ENCODE measurements at regions not wholly inside any gene's neighbourhood (a gene's known extent, or its start where the extent isn't known, plus 50 kb on each side); places are given as distances from the start of the nearest gene placed in this dataset.

GRCh38 chr14:34201909-34202637 lies 251.2 kb upstream of the EGLN3 start:
- H3K36me3 ChIP-seq, result no peaks in the 10 kb centered on the region
- H3K4me1 ChIP-seq, result no peaks in the 10 kb centered on the region
- no peak for DNase-seq
- H3K27me3 ChIP-seq, result no peaks in the 10 kb centered on the region
- H3K9me3 ChIP-seq, result no peaks in the 10 kb centered on the region
- H3K27ac ChIP-seq, result no peak overlapping the region
- TF ChIP-seq POLR2A (IDR thresholded peaks at IDR 0.05) (no peak), CTCF (IDR thresholded peaks at IDR 0.05) (no peak)
- H3K4me3 ChIP-seq, result no peak overlapping the region

GRCh38 chr14:34199585-34199984 lies 248.7 kb upstream of the EGLN3 start:
- Histone ChIP-seq H3K27ac (no peak overlapping the region), H3K36me3 (no peaks in the 10 kb centered on the region), H3K4me3 (no peak overlapping the region), H3K9me3 (no peaks in the 10 kb centered on the region), H3K4me1 (no peaks in the 10 kb centered on the region), H3K27me3 (no peaks in the 10 kb centered on the region)
- TF ChIP-seq CTCF (IDR thresholded peaks at IDR 0.05) (no peak), POLR2A (IDR thresholded peaks at IDR 0.05) (no peak)
- no peak for DNase-seq

GRCh38 chr14:34198096-34198495 lies 247.2 kb upstream of the EGLN3 start:
- Histone ChIP-seq H3K9me3 (no peaks in the 10 kb centered on the region), H3K4me3 (no peak overlapping the region), H3K27me3 (no peaks in the 10 kb centered on the region), H3K27ac (no peak overlapping the region), H3K36me3 (no peaks in the 10 kb centered on the region), H3K4me1 (no peaks in the 10 kb centered on the region)
- DNase-seq, result no peak
- TF ChIP-seq POLR2A (IDR thresholded peaks at IDR 0.05) (no peak), CTCF (IDR thresholded peaks at IDR 0.05) (no peak)

- no peaks in the 10 kb centered on the region for H3K9me3 ChIP-seq
- H3K4me3 ChIP-seq, result no peak overlapping the region
- H3K27me3 ChIP-seq, result no peaks in the 10 kb centered on the region
- no peak for TF ChIP-seq CTCF (IDR thresholded peaks at IDR 0.05)
- TF ChIP-seq POLR2A (IDR thresholded peaks at IDR 0.05), result no peak
- H3K27ac ChIP-seq, result no peak overlapping the region
- H3K36me3 ChIP-seq, result no peaks in the 10 kb centered on the region
- H3K4me1 ChIP-seq, result no peaks in the 10 kb centered on the region
- no peak for DNase-seq
Observed at GRCh38 chr14:34195964-34196363, 245.1 kb upstream of the EGLN3 start.

- no peaks in the 10 kb centered on the region for H3K4me1 ChIP-seq
- H3K9me3 ChIP-seq, result no peaks in the 10 kb centered on the region
- no peak for DNase-seq
- no peaks in the 10 kb centered on the region for H3K36me3 ChIP-seq
- no peaks in the 10 kb centered on the region for H3K27me3 ChIP-seq
- TF ChIP-seq POLR2A (IDR thresholded peaks at IDR 0.05) (no peak), CTCF (IDR thresholded peaks at IDR 0.05) (no peak)
- no peak overlapping the region for H3K27ac ChIP-seq
- H3K4me3 ChIP-seq, result no peak overlapping the region
Observed at GRCh38 chr14:34190717-34191116, 239.8 kb upstream of the EGLN3 start.

GRCh38 chr14:34189866-34190265 lies 239.0 kb upstream of the EGLN3 start:
- DNase-seq, result no peak
- no peaks in the 10 kb centered on the region for H3K9me3 ChIP-seq
- no peaks in the 10 kb centered on the region for H3K27me3 ChIP-seq
- H3K4me1 ChIP-seq, result no peaks in the 10 kb centered on the region
- TF ChIP-seq CTCF (IDR thresholded peaks at IDR 0.05) (no peak), POLR2A (IDR thresholded peaks at IDR 0.05) (no peak)
- H3K4me3 ChIP-seq, result no peak overlapping the region
- no peak overlapping the region for H3K27ac ChIP-seq
- no peaks in the 10 kb centered on the region for H3K36me3 ChIP-seq

Data from Peyer's patch (tissue), 4 donors.